RWPE2 (cell line): ENCODE measurements at regions not wholly inside any gene's neighbourhood (a gene's known extent, or its start where the extent isn't known, plus 50 kb on each side); places are given as distances from the start of the nearest gene placed in this dataset.

ENCODE experiments used
- ATAC-seq: fragments of 200-7000 bp; cut with Tn5 transposase; 3 replicates; pipeline ENCODE4 v1.9.1; 2021; ENCODE audit warnings: low read depth
- DNase-seq: peaks from one replicate; pipeline ENCODE4 v3.0.0-alpha.2; 2020; ENCODE audit warnings: low spot score
- H3K27ac ChIP-seq: fragments of 450-650 bp; 2 replicates; pipeline ENCODE4 v1.5.1; 2017; ENCODE audit warnings: mild to moderate bottlenecking; ENCODE audit not compliant: poor library complexity, severe bottlenecking
- H3K27me3 ChIP-seq: fragments of 250-450 bp; sonication (Bioruptor Pico); 2 replicates; pipeline ENCODE4 v1.5.1; 2021; ENCODE audit warnings: mild to moderate bottlenecking, moderate library complexity; ENCODE audit not compliant: insufficient read depth, poor library complexity, severe bottlenecking
- H3K36me3 ChIP-seq: fragments of 250-450 bp; sonication (Bioruptor Pico); 2 replicates; pipeline ENCODE4 v1.5.1; 2020; ENCODE audit warnings: low read depth, mild to moderate bottlenecking, moderate library complexity
- H3K4me1 ChIP-seq: fragments of 250-450 bp; sonication (Bioruptor Pico); 2 replicates; pipeline ENCODE4 v1.5.1; 2021; ENCODE audit warnings: mild to moderate bottlenecking, moderate library complexity; ENCODE audit not compliant: insufficient read depth, poor library complexity, severe bottlenecking
- H3K4me3 ChIP-seq: fragments of 250-450 bp; sonication (Bioruptor Pico); 2 replicates; pipeline ENCODE4 v1.5.1; 2021; ENCODE audit warnings: mild to moderate bottlenecking, moderate library complexity; ENCODE audit not compliant: severe bottlenecking
- H3K9me3 ChIP-seq: fragments of 250-450 bp; sonication (Bioruptor Pico); 2 replicates; pipeline ENCODE4 v1.5.1; 2021; ENCODE audit warnings: mild to moderate bottlenecking, moderate library complexity; ENCODE audit not compliant: severe bottlenecking
- TF ChIP-seq, protein P1 (sequence below): fragments of 450-650 bp; IDR thresholded peaks from one replicate; pipeline ENCODE4 v1.5.1; 2017; ENCODE audit warnings: mild to moderate bottlenecking, moderate library complexity; ENCODE audit not compliant: poor library complexity, severe bottlenecking

DNA sequence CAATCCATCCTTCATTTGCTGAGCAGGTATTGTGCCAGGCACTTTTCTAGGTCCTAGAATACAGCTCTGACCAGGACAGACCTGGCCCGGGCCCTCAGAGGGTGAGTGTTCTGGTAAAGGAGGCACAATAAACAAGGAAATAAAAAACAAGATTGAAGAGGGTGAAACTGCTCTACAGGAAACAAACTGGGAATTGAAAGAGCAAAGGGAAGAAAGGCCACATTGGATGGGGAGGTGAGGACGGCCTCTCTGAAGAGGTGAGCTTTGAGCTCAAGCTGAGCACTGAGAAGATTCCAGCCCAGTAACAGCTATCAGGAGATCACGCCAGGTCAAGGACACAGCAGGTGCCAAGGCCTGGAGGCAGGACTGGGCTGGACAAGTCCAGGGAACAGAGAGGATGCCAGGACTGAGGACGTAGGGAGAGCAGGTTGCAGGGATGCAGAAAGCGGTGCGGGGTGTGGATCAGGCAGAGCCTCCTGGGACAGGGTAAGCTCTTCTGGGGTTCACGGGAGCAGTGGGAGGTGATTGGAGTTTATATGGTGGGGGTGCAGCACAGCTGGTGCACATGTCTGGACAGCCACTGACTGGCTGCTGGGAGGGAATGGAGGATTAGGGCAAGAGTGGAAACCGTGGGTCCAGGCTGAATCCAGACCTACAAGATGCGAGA is 433.3 kb downstream of the PREX1 start:
- ATAC-seq (no peak), DNase-seq (peak; percentile 72)
- Histone ChIP-seq H3K4me3 (no peak overlapping the region), H3K4me1 (no peaks in the 10 kb centered on the region), H3K27ac (no peak overlapping the region), H3K36me3 (no peaks in the 10 kb centered on the region), H3K9me3 (no peaks in the 10 kb centered on the region), H3K27me3 (peaks cover 23% of the 10 kb centered on the region)
- TF ChIP-seq, protein P1, sequence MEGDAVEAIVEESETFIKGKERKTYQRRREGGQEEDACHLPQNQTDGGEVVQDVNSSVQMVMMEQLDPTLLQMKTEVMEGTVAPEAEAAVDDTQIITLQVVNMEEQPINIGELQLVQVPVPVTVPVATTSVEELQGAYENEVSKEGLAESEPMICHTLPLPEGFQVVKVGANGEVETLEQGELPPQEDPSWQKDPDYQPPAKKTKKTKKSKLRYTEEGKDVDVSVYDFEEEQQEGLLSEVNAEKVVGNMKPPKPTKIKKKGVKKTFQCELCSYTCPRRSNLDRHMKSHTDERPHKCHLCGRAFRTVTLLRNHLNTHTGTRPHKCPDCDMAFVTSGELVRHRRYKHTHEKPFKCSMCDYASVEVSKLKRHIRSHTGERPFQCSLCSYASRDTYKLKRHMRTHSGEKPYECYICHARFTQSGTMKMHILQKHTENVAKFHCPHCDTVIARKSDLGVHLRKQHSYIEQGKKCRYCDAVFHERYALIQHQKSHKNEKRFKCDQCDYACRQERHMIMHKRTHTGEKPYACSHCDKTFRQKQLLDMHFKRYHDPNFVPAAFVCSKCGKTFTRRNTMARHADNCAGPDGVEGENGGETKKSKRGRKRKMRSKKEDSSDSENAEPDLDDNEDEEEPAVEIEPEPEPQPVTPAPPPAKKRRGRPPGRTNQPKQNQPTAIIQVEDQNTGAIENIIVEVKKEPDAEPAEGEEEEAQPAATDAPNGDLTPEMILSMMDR: no peak

GRCh38 chr20:48393737-48394314 is 434.0 kb downstream of the PREX1 start:
- no peaks in the 10 kb centered on the region for H3K9me3 ChIP-seq
- H3K4me1 ChIP-seq: no peaks in the 10 kb centered on the region
- peak; percentile 67 for DNase-seq
- no peaks in the 10 kb centered on the region for H3K36me3 ChIP-seq
- H3K27ac ChIP-seq: no peak overlapping the region
- no peak overlapping the region for H3K4me3 ChIP-seq
- peaks cover 29% of the 10 kb centered on the region for H3K27me3 ChIP-seq
- TF ChIP-seq, protein P1: no peak
- ATAC-seq: no peak

DNA sequence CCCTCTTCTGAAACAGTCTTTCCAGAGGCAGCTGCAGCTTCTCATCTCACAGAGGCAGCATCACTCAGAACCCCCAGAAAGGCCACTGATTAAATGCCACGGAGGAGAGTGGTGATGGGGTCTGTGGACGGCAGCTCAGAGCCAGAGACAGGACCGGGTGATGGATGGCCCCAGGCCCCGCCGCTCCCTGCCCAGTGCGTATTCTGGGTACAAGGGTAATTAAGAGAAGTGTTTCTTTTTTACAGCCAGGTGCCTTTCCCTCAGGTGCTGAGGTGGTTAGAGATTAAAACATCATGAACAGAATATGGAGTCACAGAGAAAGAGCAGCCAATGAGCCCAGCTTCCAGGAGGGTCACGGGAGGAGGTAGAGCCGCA is 434.5 kb downstream of the PREX1 start:
- TF ChIP-seq, protein P1: no peak
- Histone ChIP-seq H3K27ac (no peak overlapping the region), H3K9me3 (no peaks in the 10 kb centered on the region), H3K4me3 (no peak overlapping the region), H3K36me3 (no peaks in the 10 kb centered on the region), H3K4me1 (no peaks in the 10 kb centered on the region), H3K27me3 (peaks cover 29% of the 10 kb centered on the region)
- DNase-seq (peak; percentile 64), ATAC-seq (no peak)

GRCh38 chr20:48392407-48393310 is 435.1 kb downstream of the PREX1 start:
- no peaks in the 10 kb centered on the region for H3K4me1 ChIP-seq
- no peak for ATAC-seq
- peak; percentile 69 for DNase-seq
- peaks cover 29% of the 10 kb centered on the region for H3K27me3 ChIP-seq
- H3K4me3 ChIP-seq: no peak overlapping the region
- H3K9me3 ChIP-seq: no peaks in the 10 kb centered on the region
- H3K27ac ChIP-seq: no peak overlapping the region
- TF ChIP-seq, protein P1: no peak
- H3K36me3 ChIP-seq: no peaks in the 10 kb centered on the region
